Nephron progenitor cell (in vitro differentiated cells): ENCODE measurements at regions not wholly inside any gene's neighbourhood (a gene's known extent, or its start where the extent isn't known, plus 50 kb on each side); places are given as distances from the start of the nearest gene placed in this dataset.

Experiments used
- DNase-seq: peaks from one replicate; pipeline ENCODE4 v3.0.0; 2021
- H3K27ac Mint-ChIP-seq: 2 replicates; pipeline ENCODE4 v1.8.0; 2021; ENCODE audit warnings: mild to moderate bottlenecking, moderate library complexity, mixed read lengths
- H3K27me3 Mint-ChIP-seq: 2 replicates; pipeline ENCODE4 v1.8.0; 2021; ENCODE audit warnings: mild to moderate bottlenecking, low read depth, mixed read lengths; ENCODE audit not compliant: poor library complexity
- H3K36me3 Mint-ChIP-seq: 2 replicates; pipeline ENCODE4 v1.8.0; 2021; ENCODE audit warnings: low read depth, mixed read lengths
- H3K4me1 Mint-ChIP-seq: 2 replicates; pipeline ENCODE4 v1.8.0; 2021; ENCODE audit warnings: mixed read lengths
- H3K4me3 Mint-ChIP-seq: 2 replicates; pipeline ENCODE4 v1.8.0; 2021; ENCODE audit warnings: mild to moderate bottlenecking, moderate library complexity, mixed read lengths
- H3K9me3 Mint-ChIP-seq: 2 replicates; pipeline ENCODE4 v1.8.0; 2021; ENCODE audit warnings: mild to moderate bottlenecking, moderate library complexity, mixed read lengths
- CTCF ChIP-seq: fragments of 200-600 bp; sonication (generic); IDR thresholded peaks from 2 replicates; pipeline ENCODE4 v1.5.0; 2021; ENCODE audit warnings: antibody characterized with exemption

- DNase-seq, result no peak
- no peak overlapping the region for H3K27ac Mint-ChIP-seq
- TF ChIP-seq CTCF, result no peak
Observed at GRCh38 chr3:16686679-16687078, 81.5 kb upstream of the DAZL start.

GRCh38 chr3:16687221-16687620, 82.0 kb upstream of the DAZL start:
- Mint-ChIP-seq H3K4me1 (no peaks in the 10 kb centered on the region), H3K9me3 (no peaks in the 10 kb centered on the region), H3K4me3 (no peak overlapping the region), H3K27ac (no peak overlapping the region), H3K36me3 (no peaks in the 10 kb centered on the region), H3K27me3 (peaks cover 6% of the 10 kb centered on the region)
- no peak for DNase-seq
- TF ChIP-seq CTCF, result no peak

More at GRCh38 chr3:16686679-16687078, 81.5 kb upstream of the DAZL start:
- Mint-ChIP-seq H3K4me1 (no peaks in the 10 kb centered on the region), H3K9me3 (no peaks in the 10 kb centered on the region), H3K4me3 (no peak overlapping the region), H3K36me3 (no peaks in the 10 kb centered on the region), H3K27me3 (peaks cover 6% of the 10 kb centered on the region)

- Mint-ChIP-seq H3K36me3 (no peaks in the 10 kb centered on the region), H3K27me3 (peaks cover 2% of the 10 kb centered on the region), H3K4me1 (peaks cover 9% of the 10 kb centered on the region), H3K27ac (no peak overlapping the region), H3K4me3 (no peak overlapping the region), H3K9me3 (no peaks in the 10 kb centered on the region)
- no peak for TF ChIP-seq CTCF
- no peak for DNase-seq
Observed at GRCh38 chr3:16692486-16693344, 87.5 kb upstream of the DAZL start.

GRCh38 chr3:16693820-16694219, 88.6 kb upstream of the DAZL start:
- Mint-ChIP-seq H3K27ac (no peak overlapping the region), H3K4me3 (no peak overlapping the region), H3K4me1 (peaks cover 15% of the 10 kb centered on the region), H3K27me3 (peaks cover 2% of the 10 kb centered on the region), H3K36me3 (no peaks in the 10 kb centered on the region), H3K9me3 (no peaks in the 10 kb centered on the region)
- TF ChIP-seq CTCF, result no peak
- DNase-seq, result no peak

- TF ChIP-seq CTCF, result no peak
- H3K4me3 Mint-ChIP-seq, result no peak overlapping the region
- peaks cover 15% of the 10 kb centered on the region for H3K4me1 Mint-ChIP-seq
- DNase-seq, result no peak
- H3K27me3 Mint-ChIP-seq, result peaks cover 2% of the 10 kb centered on the region
- no peaks in the 10 kb centered on the region for H3K9me3 Mint-ChIP-seq
- H3K27ac Mint-ChIP-seq, result no peak overlapping the region
- no peaks in the 10 kb centered on the region for H3K36me3 Mint-ChIP-seq
Observed at GRCh38 chr3:16695710-16696109, 90.5 kb upstream of the DAZL start.
